ENCODE measurements at regions not wholly inside any gene's neighbourhood (a gene's known extent, or its start where the extent isn't known, plus 50 kb on each side); places are given as distances from the start of the nearest gene placed in this dataset.

DNA sequence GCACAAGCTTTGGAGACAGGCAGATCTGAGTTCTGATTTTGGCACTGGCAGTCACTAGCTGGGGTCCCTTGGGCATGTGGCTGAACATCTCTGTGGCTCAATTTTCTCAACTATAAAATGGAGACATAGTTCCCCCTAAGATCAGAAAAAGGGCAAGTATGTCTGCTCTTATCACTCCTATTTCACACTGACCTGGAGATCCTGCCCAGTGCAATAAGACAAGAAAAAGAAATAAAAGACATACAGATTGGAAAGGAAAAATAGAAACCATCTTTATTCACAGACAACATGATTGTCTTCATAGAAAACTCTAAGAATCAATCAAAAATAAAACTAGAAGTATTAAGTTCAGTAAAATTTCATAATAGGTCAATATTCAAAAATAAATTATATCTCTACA, 56.0 kb upstream of the LHX1 start:
- no peak overlapping the region for H3K4me3 ChIP-seq (ENCODE audit: low read depth, poor library complexity, severe bottlenecking)
- DNase-seq (ENCODE audit: low spot score in 2 of 2) = no peak
- intact Hi-C loops (cut with DNase I; ENCODE audit: low total_unique reads) = no loop called here
- TF ChIP-seq POLR2A (IDR thresholded peaks at IDR 0.05) = no peak
- TF ChIP-seq CTCF (IDR thresholded peaks at IDR 0.05) = no peak

DNA sequence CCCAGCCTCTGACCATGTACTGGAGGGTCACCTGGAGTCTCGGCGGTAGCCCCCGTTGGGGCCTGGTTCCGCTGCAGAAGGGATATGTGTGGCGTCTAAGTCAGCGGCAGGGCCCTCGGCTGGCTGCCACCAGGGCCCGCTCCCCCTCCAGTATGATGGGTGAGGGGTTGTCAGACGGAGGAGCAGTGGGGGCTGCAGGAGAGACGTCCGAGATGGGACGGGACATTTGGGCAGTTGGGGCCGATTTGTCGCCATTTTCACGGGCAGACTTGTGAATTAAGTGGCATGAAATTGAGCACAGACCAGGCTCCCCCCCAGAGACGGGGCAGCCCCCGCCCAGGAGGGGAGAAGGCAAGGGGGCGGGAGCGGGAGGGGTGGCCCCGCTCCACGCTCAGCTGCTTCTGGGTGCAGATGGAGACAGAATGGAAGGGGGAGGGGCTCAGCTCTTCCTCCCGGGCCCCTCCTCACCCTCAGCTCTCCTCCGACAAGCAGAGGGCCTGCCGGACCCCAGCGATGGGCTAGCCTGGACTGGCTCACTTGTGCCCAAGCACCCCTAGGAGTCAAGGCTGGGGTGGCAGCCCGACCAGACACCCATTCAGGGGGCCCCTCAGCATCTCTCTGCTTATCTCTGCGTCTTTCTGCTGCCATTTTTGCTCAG, 52.7 kb upstream of the LHX1 start:
- TF ChIP-seq POLR2A (IDR thresholded peaks at IDR 0.05) (no peak), CTCF (IDR thresholded peaks at IDR 0.05) (no peak)
- H3K4me3 ChIP-seq (ENCODE audit: low read depth, poor library complexity, severe bottlenecking) = no peak overlapping the region
- intact Hi-C loops (cut with DNase I; ENCODE audit: low total_unique reads) = no loop called here
- WGBS, 2 donors = 14 to 17% methylated on average over 25 to 27 of the region's 27 CpGs
- no peak for DNase-seq (ENCODE audit: low spot score in 2 of 2)

GRCh38 chr17:36885153-36885735, 52.0 kb upstream of the LHX1 start:
- no peak for TF ChIP-seq CTCF (IDR thresholded peaks at IDR 0.05)
- TF ChIP-seq POLR2A (IDR thresholded peaks at IDR 0.05) = no peak
- H3K4me3 ChIP-seq (ENCODE audit: low read depth, poor library complexity, severe bottlenecking) = no peak overlapping the region
- intact Hi-C loops (cut with DNase I; ENCODE audit: low total_unique reads) = no loop called here
- WGBS, 2 donors = 74 to 75% methylated on average over 19 of the region's 19 CpGs
- DNase-seq (ENCODE audit: low spot score in 2 of 2) = no peak

DNA sequence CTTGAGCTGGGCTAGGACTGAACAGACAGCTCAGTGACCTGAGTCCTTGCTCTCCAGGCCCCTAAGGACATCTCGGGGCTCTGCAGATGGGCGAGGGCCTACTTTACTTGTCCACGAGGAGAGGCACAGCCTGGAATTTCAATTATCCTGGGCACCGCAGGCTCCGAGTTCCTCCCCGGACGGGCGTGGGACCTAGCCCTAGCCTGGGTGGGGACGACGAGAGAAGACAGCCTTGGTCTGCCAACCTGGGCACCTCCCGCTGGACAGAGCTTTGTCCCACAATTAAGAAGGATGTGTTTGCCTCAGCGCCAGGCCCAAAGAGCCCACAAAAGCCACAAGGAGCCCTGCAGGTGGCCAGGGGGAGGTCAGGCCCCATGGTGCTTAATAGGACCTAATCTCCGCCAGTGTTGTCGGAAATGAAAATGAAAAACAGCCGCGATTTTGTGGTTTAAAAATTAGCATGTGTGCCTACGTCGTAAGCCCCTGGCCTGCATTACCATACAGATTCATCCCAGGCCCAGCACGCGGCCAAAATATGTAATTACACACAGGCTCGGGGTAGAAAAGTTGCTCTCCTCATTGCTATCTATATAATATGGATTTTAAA, 51.4 kb upstream of the LHX1 start:
- no peak for DNase-seq (ENCODE audit: low spot score in 2 of 2)
- intact Hi-C loops (cut with DNase I; ENCODE audit: low total_unique reads) = no loop called here
- TF ChIP-seq POLR2A (IDR thresholded peaks at IDR 0.05) (no peak), CTCF (IDR thresholded peaks at IDR 0.05) (no peak)
- no peak overlapping the region for H3K4me3 ChIP-seq (ENCODE audit: low read depth, poor library complexity, severe bottlenecking)
- 66 to 69% methylated on average over 21 of the region's 21 CpGs for WGBS, 2 donors
